ENCODE measurements at regions not wholly inside any gene's neighbourhood (a gene's known extent, or its start where the extent isn't known, plus 50 kb on each side); places are given as distances from the start of the nearest gene placed in this dataset.

- H3K27ac ChIP-seq (ENCODE audit: low read depth, low read length), result no peak overlapping the region
- H3K79me2 ChIP-seq (ENCODE audit: insufficient read depth, low read length), result no peaks in the 10 kb centered on the region
- no peaks in the 10 kb centered on the region for H3K27me3 ChIP-seq (ENCODE audit: insufficient read depth, low read length)
- H3K4me1 ChIP-seq (ENCODE audit: insufficient read depth, low read length), result no peaks in the 10 kb centered on the region
- H2AFZ ChIP-seq (ENCODE audit: low read length), result no peak overlapping the region
- no peaks in the 10 kb centered on the region for H4K20me1 ChIP-seq (ENCODE audit: insufficient read depth, low read length)
- H3K4me2 ChIP-seq (ENCODE audit: insufficient read depth, low read length), result no peak overlapping the region
- H3K4me3 ChIP-seq (ENCODE audit: insufficient read depth, low read length), result no peak overlapping the region
- TF ChIP-seq, protein P1, sequence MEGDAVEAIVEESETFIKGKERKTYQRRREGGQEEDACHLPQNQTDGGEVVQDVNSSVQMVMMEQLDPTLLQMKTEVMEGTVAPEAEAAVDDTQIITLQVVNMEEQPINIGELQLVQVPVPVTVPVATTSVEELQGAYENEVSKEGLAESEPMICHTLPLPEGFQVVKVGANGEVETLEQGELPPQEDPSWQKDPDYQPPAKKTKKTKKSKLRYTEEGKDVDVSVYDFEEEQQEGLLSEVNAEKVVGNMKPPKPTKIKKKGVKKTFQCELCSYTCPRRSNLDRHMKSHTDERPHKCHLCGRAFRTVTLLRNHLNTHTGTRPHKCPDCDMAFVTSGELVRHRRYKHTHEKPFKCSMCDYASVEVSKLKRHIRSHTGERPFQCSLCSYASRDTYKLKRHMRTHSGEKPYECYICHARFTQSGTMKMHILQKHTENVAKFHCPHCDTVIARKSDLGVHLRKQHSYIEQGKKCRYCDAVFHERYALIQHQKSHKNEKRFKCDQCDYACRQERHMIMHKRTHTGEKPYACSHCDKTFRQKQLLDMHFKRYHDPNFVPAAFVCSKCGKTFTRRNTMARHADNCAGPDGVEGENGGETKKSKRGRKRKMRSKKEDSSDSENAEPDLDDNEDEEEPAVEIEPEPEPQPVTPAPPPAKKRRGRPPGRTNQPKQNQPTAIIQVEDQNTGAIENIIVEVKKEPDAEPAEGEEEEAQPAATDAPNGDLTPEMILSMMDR (IDR thresholded peaks at IDR 0.05; ENCODE audit: extremely low read depth, low read depth, low read length), result no peak
- no peaks in the 10 kb centered on the region for H3K9me3 ChIP-seq (ENCODE audit: low read depth, low read length)
- no peaks in the 10 kb centered on the region for H3K36me3 ChIP-seq (ENCODE audit: insufficient read depth, low read length)
- no peak for DNase-seq (ENCODE audit: insufficient read length, low spot score, missing footprints)
These were observed 937.1 kb upstream of the GRIA3 start for GRCh38 chrX:122246937-122247336.

DNA sequence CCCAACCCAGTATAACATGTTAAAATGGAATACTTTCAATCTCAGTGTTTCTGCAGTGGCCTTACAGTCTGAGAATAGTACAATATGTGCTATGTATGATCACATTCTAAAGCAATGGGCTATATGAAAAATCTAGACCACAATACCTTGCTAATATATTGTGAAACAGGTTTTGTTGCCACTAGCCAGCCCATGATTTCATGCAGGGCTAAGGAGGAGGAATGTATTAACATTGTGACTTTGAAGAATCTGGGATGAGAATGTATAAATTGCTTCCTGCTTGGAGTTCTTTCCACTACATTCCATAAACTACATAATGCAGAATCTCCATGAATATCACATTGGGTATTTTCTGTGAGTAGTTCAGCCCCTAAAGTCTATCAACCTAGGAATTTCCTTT lies 935.4 kb upstream of the GRIA3 start:
- no peak overlapping the region for H3K4me2 ChIP-seq (ENCODE audit: insufficient read depth, low read length)
- H3K36me3 ChIP-seq (ENCODE audit: insufficient read depth, low read length), result no peaks in the 10 kb centered on the region
- H2AFZ ChIP-seq (ENCODE audit: low read length), result no peak overlapping the region
- H3K27me3 ChIP-seq (ENCODE audit: insufficient read depth, low read length), result no peaks in the 10 kb centered on the region
- no peaks in the 10 kb centered on the region for H4K20me1 ChIP-seq (ENCODE audit: insufficient read depth, low read length)
- TF ChIP-seq, protein P1 (IDR thresholded peaks at IDR 0.05; ENCODE audit: extremely low read depth, low read depth, low read length), result no peak
- no peak overlapping the region for H3K27ac ChIP-seq (ENCODE audit: low read depth, low read length)
- H3K4me3 ChIP-seq (ENCODE audit: insufficient read depth, low read length), result no peak overlapping the region
- H3K9me3 ChIP-seq (ENCODE audit: low read depth, low read length), result no peaks in the 10 kb centered on the region
- no peak for DNase-seq (ENCODE audit: insufficient read length, low spot score, missing footprints)
- no peaks in the 10 kb centered on the region for H3K79me2 ChIP-seq (ENCODE audit: insufficient read depth, low read length)
- no peaks in the 10 kb centered on the region for H3K4me1 ChIP-seq (ENCODE audit: insufficient read depth, low read length)

- DNase-seq (ENCODE audit: insufficient read length, low spot score, missing footprints), result no peak
- Histone ChIP-seq H3K9me3 (ENCODE audit: low read depth, low read length) (no peaks in the 10 kb centered on the region), H3K27me3 (ENCODE audit: insufficient read depth, low read length) (no peaks in the 10 kb centered on the region), H3K27ac (ENCODE audit: low read depth, low read length) (no peak overlapping the region), H3K4me2 (ENCODE audit: insufficient read depth, low read length) (no peak overlapping the region), H3K36me3 (ENCODE audit: insufficient read depth, low read length) (no peaks in the 10 kb centered on the region), H3K4me1 (ENCODE audit: insufficient read depth, low read length) (no peaks in the 10 kb centered on the region), H2AFZ (ENCODE audit: low read length) (no peak overlapping the region), H3K79me2 (ENCODE audit: insufficient read depth, low read length) (no peaks in the 10 kb centered on the region), H3K4me3 (ENCODE audit: insufficient read depth, low read length) (no peak overlapping the region), H4K20me1 (ENCODE audit: insufficient read depth, low read length) (no peaks in the 10 kb centered on the region)
- TF ChIP-seq, protein P1 (IDR thresholded peaks at IDR 0.05; ENCODE audit: extremely low read depth, low read depth, low read length), result no peak
These were observed 931.6 kb upstream of the GRIA3 start for GRCh38 chrX:122252454-122252853.

DNA sequence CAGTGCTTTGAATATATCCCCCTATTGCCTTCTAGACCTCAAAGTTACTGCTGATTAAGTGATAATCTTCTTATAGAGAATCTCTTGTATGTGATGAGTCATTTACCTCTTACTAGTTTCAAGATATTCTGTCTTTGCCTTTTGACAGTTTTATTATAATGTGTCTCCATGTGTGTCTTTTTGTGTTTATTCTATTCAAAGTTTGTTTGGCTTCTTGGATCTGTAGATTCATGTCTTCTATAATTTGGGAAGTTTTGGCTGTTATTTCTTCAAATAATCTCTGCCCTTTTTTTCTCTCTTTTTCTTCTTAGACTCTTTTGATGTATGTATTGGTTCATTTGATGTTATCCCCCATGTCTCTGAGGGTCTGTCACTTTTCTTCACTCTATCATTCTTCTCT lies 915.7 kb upstream of the GRIA3 start:
- Histone ChIP-seq H3K79me2 (ENCODE audit: insufficient read depth, low read length) (no peaks in the 10 kb centered on the region), H3K27ac (ENCODE audit: low read depth, low read length) (no peak overlapping the region), H3K36me3 (ENCODE audit: insufficient read depth, low read length) (no peaks in the 10 kb centered on the region), H3K9me3 (ENCODE audit: low read depth, low read length) (no peaks in the 10 kb centered on the region), H3K27me3 (ENCODE audit: insufficient read depth, low read length) (no peaks in the 10 kb centered on the region), H3K4me3 (ENCODE audit: insufficient read depth, low read length) (no peak overlapping the region), H2AFZ (ENCODE audit: low read length) (no peak overlapping the region), H3K4me2 (ENCODE audit: insufficient read depth, low read length) (no peak overlapping the region), H4K20me1 (ENCODE audit: insufficient read depth, low read length) (no peaks in the 10 kb centered on the region), H3K4me1 (ENCODE audit: insufficient read depth, low read length) (no peaks in the 10 kb centered on the region)
- peak; percentile 54 for DNase-seq (ENCODE audit: insufficient read length, low spot score, missing footprints)
- TF ChIP-seq, protein P1 (IDR thresholded peaks at IDR 0.05; ENCODE audit: extremely low read depth, low read depth, low read length), result no peak

All from osteoblast (primary cell).